RWPE1 (cell line): ENCODE measurements at regions not wholly inside any gene's neighbourhood (a gene's known extent, or its start where the extent isn't known, plus 50 kb on each side); places are given as distances from the start of the nearest gene placed in this dataset.

ENCODE experiments used
- CTCF ChIA-PET: fragments of 350-600 bp; sonication (Branson Sonifier 250); formaldehyde crosslinking; extraction: SDS; loops from one replicate; lab custom pipeline; 2021; lab: Yijun Ruan, JAX
- POLR2A ChIA-PET: fragments of 400-600 bp; formaldehyde crosslinking; extraction: SDS; loops from one replicate; lab custom pipeline; 2020; ENCODE audit warnings: antibody characterized with exemption; ENCODE audit not compliant: low non-redundant PET; lab: Yijun Ruan, JAX
- DNase-seq: peaks from one replicate; pipeline ENCODE4 v3.0.0; 2012; ENCODE audit warnings: low spot score
- H3K27ac ChIP-seq: fragments of 450-650 bp; 2 replicates; pipeline ENCODE4 v1.5.1; 2017
- TF ChIP-seq, protein P1 (sequence below): fragments of 450-650 bp; conservative IDR thresholded peaks from 2 replicates; pipeline ENCODE4 v1.5.1; 2017; ENCODE audit warnings: low read depth, mild to moderate bottlenecking

DNA sequence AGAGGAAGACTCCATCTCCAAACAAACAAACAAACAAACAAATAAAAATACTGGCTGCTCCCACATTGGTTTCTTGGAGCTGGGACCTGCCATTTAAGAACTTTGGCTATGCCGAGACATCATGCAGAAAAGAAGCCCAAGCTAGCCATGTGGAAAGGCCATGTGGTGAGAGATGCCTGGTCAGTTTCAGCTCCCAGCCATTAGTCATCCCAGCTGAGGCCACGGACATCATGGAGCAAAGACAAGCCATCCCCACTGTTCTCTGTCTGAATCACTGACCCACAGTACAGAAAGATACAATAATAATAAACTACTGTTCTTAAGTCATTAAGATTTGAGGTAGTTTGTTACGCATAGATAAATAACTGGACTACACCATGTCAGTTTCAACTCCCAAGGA lies 70.0 kb upstream of the PCBD1 start:
- ChIA-PET POLR2A (no interaction called here), CTCF (no interaction called here)
- no peak overlapping the region for H3K27ac ChIP-seq
- TF ChIP-seq, protein P1, sequence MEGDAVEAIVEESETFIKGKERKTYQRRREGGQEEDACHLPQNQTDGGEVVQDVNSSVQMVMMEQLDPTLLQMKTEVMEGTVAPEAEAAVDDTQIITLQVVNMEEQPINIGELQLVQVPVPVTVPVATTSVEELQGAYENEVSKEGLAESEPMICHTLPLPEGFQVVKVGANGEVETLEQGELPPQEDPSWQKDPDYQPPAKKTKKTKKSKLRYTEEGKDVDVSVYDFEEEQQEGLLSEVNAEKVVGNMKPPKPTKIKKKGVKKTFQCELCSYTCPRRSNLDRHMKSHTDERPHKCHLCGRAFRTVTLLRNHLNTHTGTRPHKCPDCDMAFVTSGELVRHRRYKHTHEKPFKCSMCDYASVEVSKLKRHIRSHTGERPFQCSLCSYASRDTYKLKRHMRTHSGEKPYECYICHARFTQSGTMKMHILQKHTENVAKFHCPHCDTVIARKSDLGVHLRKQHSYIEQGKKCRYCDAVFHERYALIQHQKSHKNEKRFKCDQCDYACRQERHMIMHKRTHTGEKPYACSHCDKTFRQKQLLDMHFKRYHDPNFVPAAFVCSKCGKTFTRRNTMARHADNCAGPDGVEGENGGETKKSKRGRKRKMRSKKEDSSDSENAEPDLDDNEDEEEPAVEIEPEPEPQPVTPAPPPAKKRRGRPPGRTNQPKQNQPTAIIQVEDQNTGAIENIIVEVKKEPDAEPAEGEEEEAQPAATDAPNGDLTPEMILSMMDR: no peak
- DNase-seq: no peak

DNA sequence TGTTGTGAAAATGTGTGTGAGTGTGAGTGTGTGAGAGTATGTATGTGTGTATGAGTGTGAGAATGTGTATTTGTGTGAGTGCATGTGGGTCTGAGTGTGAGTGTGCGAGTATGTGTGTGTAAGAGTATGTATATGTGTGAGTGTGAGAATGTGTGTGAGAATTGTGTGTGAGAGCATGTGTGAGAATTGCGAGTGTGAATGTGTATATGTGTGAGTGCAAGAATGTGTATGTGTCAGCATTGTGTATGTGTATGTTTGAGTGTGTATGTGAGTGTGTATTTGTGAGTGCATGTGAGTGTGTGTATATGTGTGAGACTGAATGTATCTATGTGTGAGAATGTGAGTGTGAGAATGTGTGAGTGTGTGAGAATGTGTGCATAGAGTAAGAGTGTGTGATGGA lies 72.0 kb upstream of the PCBD1 start:
- no peak overlapping the region for H3K27ac ChIP-seq
- ChIA-PET CTCF (no interaction called here), POLR2A (no interaction called here)
- TF ChIP-seq, protein P1: no peak
- DNase-seq: no peak

DNA sequence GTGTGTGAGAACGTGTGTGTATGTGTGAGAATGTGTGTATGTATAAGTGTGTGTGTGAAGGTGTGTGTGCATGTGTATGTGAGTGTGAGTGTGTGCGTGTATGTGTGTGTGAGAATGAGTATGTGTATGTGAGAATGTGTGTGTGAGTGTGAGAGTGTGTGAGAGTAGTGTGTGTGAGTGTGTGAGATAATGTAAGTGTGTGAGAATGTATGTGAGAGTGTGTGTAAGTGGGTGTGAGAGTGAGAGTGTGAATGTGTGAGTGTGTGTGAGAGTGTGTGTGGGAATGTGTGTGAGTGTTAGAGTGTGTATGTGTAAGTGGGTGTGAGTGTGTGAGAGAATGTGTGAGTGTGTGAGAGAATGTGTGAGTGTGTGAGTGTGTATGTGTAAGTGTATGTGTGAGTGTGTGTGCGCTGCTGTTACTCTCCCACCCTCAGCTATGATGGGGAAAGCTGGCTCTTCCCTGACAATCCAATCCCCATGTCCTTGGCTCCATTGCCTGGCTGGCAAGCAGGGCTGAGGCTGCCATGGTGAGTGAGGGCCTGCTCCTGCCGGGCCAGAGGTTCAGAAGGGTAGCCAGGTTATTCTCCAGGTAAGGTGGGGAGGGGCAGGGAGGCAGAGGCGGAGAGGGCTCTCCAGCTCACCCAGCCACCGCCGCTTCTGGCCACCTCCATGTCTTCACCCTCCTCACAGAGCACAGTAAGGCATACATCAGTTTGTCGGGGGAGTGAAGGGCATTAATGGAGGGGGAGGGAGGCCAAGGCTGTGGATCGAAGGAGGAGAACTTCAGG lies 72.6 kb upstream of the PCBD1 start:
- no peak for DNase-seq
- ChIA-PET POLR2A (no interaction called here), CTCF (no interaction called here)
- H3K27ac ChIP-seq: no peak overlapping the region
- TF ChIP-seq, protein P1: no peak

DNA sequence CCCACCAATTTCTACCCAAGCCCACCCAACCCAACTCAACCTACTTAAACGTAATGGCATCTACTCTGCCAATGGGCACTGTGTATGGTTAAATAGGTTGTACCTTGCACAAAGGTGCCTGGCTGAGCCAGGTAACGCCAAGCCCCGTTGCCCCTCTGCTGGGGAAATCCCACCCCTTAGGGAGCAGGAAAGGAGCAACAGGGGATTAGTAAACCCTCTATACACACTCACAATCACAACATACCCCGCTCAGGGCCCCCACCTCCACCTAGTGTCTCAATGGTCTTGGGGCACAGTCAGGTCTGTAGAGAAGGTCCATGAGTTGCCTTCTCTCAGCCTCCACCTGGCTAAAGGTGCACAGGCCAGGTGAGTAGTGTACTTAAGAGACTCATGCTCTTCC lies 74.3 kb upstream of the PCBD1 start:
- H3K27ac ChIP-seq: no peak overlapping the region
- POLR2A ChIA-PET: no interaction called here
- CTCF ChIA-PET: no interaction called here
- TF ChIP-seq, protein P1: no peak
- DNase-seq: no peak

DNA sequence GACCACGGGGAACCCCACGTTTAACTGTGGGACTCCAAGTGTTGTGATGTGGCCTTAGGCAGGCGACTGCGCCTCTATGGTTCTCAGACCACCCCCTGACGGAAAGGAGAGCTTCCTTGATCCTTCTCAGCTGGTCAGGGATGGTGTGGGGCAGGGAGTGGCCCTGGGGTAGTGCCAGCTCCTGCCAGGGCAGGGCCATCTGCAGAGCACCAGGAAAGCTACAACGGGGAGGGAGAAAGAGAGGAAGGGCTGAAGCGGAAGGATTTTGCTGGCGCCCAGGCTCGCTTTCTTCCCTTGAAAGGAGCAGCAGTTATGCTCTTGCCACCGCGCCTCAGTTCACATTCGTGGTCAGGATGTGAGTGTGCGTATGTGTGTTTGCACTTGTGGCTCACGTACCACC lies 74.9 kb upstream of the PCBD1 start:
- TF ChIP-seq, protein P1: no peak
- CTCF ChIA-PET: no interaction called here

DNA sequence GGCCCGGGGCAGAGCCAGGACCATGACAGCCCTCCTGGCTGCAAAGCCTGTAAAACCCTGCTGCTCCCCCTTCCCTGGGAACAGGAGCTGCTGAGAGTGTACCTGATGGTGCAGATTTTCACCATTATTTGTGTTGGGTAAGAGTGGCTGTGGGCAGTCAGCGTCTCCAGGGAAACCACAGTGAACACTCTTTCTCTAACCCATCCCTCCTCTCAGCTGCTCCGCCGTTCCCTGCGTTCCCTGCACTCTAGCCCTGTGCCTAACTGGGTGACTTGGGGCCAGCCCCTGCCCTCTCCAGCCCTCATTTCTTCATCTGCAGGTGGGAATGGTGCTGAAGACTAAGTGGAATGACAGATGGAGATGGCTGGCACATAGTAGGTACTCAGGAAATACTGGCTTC lies 75.9 kb upstream of the PCBD1 start:
- no peak for DNase-seq
- POLR2A ChIA-PET: no interaction called here
- TF ChIP-seq, protein P1: no peak
- no peak overlapping the region for H3K27ac ChIP-seq
- CTCF ChIA-PET: no interaction called here

More for the DNA sequence above, 74.9 kb upstream of the PCBD1 start:
- DNase-seq: no peak
- H3K27ac ChIP-seq: no peak overlapping the region
- POLR2A ChIA-PET: no interaction called here
